ENCODE measurements at regions not wholly inside any gene's neighbourhood (a gene's known extent, or its start where the extent isn't known, plus 50 kb on each side); places are given as distances from the start of the nearest gene placed in this dataset.
"Not testable (repeated sequence)": the region's sequence is repeated elsewhere in the genome, so short reads cannot be mapped to it uniquely, and the experiment has no call there.

GRCh38 chr1:30462826-30463425 lies 260.5 kb downstream of the MATN1 start:
- H3K9me3 Mint-ChIP-seq: no peaks in the 10 kb centered on the region
- no peak overlapping the region for H3K27ac Mint-ChIP-seq
- no peaks in the 10 kb centered on the region for H3K27me3 Mint-ChIP-seq
- no peak for DNase-seq
- H3K4me3 Mint-ChIP-seq: no peak overlapping the region
- ChIA-PET POLR2A (no interaction called here), CTCF (interaction anchor here (1.0 kb wide), 1 partner anchor 15 kb away, joined by 4 read pairs; no protein-coding TSS in a partner anchor)
- H3K36me3 Mint-ChIP-seq (ENCODE audit: low read depth): no peaks in the 10 kb centered on the region
- H3K4me1 Mint-ChIP-seq: no peaks in the 10 kb centered on the region

DNA sequence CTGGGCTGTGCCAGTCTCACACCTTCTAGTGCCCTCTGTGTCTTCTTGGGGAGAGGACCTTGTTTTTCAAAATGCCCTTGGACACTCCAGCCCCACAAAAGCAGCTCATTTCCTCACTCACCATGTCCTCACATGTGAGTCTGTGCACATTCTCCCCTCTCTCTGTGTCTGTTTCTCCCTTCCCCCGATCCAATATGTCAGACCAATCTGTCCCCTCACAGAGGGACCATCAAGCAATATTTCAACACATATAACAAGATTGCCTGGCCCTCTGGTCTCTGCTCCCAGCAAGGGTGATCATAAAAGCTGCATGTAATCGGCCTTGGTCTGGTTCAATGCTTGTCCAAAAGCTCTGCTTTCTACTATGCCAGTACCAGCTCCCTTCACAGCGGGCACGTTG lies 261.2 kb downstream of the MATN1 start:
- Mint-ChIP-seq H3K4me1 (no peaks in the 10 kb centered on the region), H3K4me3 (no peak overlapping the region), H3K36me3 (ENCODE audit: low read depth) (no peaks in the 10 kb centered on the region), H3K27me3 (peaks cover 4% of the 10 kb centered on the region), H3K9me3 (no peaks in the 10 kb centered on the region), H3K27ac (no peak overlapping the region)
- POLR2A ChIA-PET: no interaction called here
- CTCF ChIA-PET: interaction anchor here (1.0 kb wide), 1 partner anchor 14 kb away, joined by 4 read pairs; no protein-coding TSS in a partner anchor
- DNase-seq: no peak

DNA sequence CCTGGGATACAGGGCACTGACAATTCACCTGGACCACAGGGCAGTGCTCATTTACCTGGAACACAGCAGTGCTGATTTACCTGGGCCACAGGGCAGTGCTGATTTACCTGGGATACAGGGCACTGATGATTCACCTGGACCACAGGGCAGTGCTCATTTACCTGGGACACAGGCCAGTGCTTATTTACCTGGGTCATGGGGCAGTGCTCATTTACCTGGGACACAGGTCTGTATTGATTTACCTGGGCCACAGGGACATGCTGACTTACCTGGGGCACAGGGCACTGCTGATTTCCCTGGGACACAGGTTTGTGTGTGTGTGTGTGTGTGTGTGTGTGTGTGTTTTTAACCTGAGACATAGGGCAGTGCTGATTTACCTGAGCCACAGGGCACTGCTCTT lies 261.7 kb downstream of the MATN1 start:
- Mint-ChIP-seq H3K36me3 (ENCODE audit: low read depth) (no peaks in the 10 kb centered on the region), H3K9me3 (no peaks in the 10 kb centered on the region), H3K4me1 (no peaks in the 10 kb centered on the region), H3K27ac (no peak overlapping the region), H3K27me3 (peaks cover 6% of the 10 kb centered on the region), H3K4me3 (no peak overlapping the region)
- ChIA-PET CTCF (no interaction called here), POLR2A (no interaction called here)
- DNase-seq: no peak

GRCh38 chr1:30460661-30461060 lies 262.7 kb downstream of the MATN1 start:
- Mint-ChIP-seq H3K27ac (no peak overlapping the region), H3K9me3 (no peaks in the 10 kb centered on the region), H3K4me1 (no peaks in the 10 kb centered on the region), H3K4me3 (no peak overlapping the region), H3K27me3 (peaks cover 10% of the 10 kb centered on the region), H3K36me3 (ENCODE audit: low read depth) (no peaks in the 10 kb centered on the region)
- ChIA-PET CTCF (no interaction called here), POLR2A (no interaction called here)
- no peak for DNase-seq

DNA sequence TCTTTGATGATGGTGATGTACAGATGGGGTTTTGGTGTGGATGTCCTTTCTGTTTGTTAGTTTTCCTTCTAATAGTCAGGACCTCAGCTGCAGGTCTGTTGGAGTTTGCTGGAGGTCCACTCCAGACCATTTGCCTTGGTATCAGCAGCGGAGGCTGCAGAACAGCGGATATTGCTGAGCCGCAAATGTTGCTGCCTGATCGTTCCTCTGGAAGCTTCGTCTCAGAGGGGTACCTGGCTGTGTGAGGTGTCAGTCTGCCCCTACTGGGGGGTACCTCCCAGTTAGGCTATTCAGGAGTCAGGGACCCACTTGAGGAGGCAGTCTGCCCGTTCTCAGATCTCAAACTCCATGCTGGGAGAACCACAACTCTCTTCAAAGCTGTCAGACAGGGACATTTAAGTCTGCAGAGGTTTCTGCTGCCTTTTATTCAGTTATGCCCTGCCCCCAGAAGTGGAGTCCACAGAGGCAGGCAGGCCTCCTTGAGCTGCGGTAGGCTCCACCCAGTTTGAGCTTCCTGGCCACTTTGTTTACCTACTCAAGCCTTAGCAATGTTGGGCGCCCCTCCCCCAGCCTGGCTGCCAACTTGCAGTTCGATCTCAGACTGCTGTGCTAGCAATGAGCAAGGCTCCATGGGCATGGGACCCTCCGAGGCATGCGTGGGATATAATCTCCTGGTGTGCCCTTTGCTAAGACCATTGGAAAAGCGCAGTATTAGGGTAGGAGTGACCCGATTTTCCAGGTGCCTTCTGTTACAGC lies 264.5 kb downstream of the MATN1 start:
- H3K4me3 Mint-ChIP-seq; DNase-seq; H3K27ac Mint-ChIP-seq; H3K36me3 Mint-ChIP-seq (ENCODE audit: low read depth); H3K9me3 Mint-ChIP-seq; POLR2A ChIA-PET; H3K4me1 Mint-ChIP-seq; CTCF ChIA-PET: not testable (repeated sequence)
- H3K27me3 Mint-ChIP-seq: peaks cover 10% of the 10 kb centered on the region

GRCh38 chr1:30452925-30453324 lies 270.5 kb downstream of the MATN1 start:
- CTCF ChIA-PET: no interaction called here
- no peak overlapping the region for H3K27ac Mint-ChIP-seq
- no peaks in the 10 kb centered on the region for H3K9me3 Mint-ChIP-seq
- H3K4me3 Mint-ChIP-seq: no peak overlapping the region
- peaks cover 10% of the 10 kb centered on the region for H3K27me3 Mint-ChIP-seq
- DNase-seq: no peak
- no peaks in the 10 kb centered on the region for H3K4me1 Mint-ChIP-seq
- no peaks in the 10 kb centered on the region for H3K36me3 Mint-ChIP-seq (ENCODE audit: low read depth)
- POLR2A ChIA-PET: no interaction called here

DNA sequence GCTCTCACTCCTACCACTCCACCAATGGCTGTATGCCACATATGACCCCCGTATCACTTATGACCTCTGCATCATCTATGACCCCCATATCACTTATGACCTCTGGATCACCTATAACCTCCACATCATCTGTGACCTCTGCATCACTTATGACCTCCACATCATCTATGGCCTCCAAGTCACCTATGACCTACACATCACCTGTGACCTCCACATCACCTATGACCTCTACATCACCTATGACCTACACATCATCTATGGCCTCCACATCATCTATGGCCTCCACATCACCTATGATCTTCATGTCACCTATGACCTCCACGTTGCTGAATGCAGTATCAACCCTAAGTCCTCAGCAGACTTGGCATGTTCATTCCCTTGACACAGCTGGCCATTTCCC lies 271.2 kb downstream of the MATN1 start:
- POLR2A ChIA-PET: no interaction called here
- no peak for DNase-seq
- CTCF ChIA-PET: no interaction called here
- H3K27me3 Mint-ChIP-seq: peaks cover 6% of the 10 kb centered on the region
- H3K27ac Mint-ChIP-seq: no peak overlapping the region
- H3K9me3 Mint-ChIP-seq: no peaks in the 10 kb centered on the region
- no peaks in the 10 kb centered on the region for H3K4me1 Mint-ChIP-seq
- no peaks in the 10 kb centered on the region for H3K36me3 Mint-ChIP-seq (ENCODE audit: low read depth)
- no peak overlapping the region for H3K4me3 Mint-ChIP-seq

GRCh38 chr1:30451532-30452125 lies 271.8 kb downstream of the MATN1 start:
- CTCF ChIA-PET: no interaction called here
- H3K4me3 Mint-ChIP-seq: no peak overlapping the region
- H3K27ac Mint-ChIP-seq: no peak overlapping the region
- H3K36me3 Mint-ChIP-seq (ENCODE audit: low read depth): no peaks in the 10 kb centered on the region
- POLR2A ChIA-PET: no interaction called here
- DNase-seq: no peak
- H3K4me1 Mint-ChIP-seq: no peaks in the 10 kb centered on the region
- no peaks in the 10 kb centered on the region for H3K9me3 Mint-ChIP-seq
- peaks cover 4% of the 10 kb centered on the region for H3K27me3 Mint-ChIP-seq

- ChIA-PET CTCF (no interaction called here), POLR2A (no interaction called here)
- H3K27ac Mint-ChIP-seq: no peak overlapping the region
These were observed 272.6 kb downstream of the MATN1 start for GRCh38 chr1:30450818-30451233.

GRCh38 chr1:30450148-30450817 lies 273.1 kb downstream of the MATN1 start:
- POLR2A ChIA-PET: no interaction called here
- Mint-ChIP-seq H3K27ac (no peak overlapping the region), H3K4me1 (no peaks in the 10 kb centered on the region), H3K4me3 (no peak overlapping the region), H3K36me3 (ENCODE audit: low read depth) (no peaks in the 10 kb centered on the region), H3K9me3 (no peaks in the 10 kb centered on the region), H3K27me3 (no peaks in the 10 kb centered on the region)
- no peak for DNase-seq
- CTCF ChIA-PET: interaction anchor here (0.6 kb wide), 1 partner anchor 17 kb away, joined by 3 read pairs; no protein-coding TSS in a partner anchor

More at GRCh38 chr1:30450818-30451233, 272.6 kb downstream of the MATN1 start:
- H3K4me1 Mint-ChIP-seq: no peaks in the 10 kb centered on the region
- no peaks in the 10 kb centered on the region for H3K9me3 Mint-ChIP-seq
- DNase-seq: no peak
- no peak overlapping the region for H3K4me3 Mint-ChIP-seq
- no peaks in the 10 kb centered on the region for H3K27me3 Mint-ChIP-seq
- no peaks in the 10 kb centered on the region for H3K36me3 Mint-ChIP-seq (ENCODE audit: low read depth)

DNA sequence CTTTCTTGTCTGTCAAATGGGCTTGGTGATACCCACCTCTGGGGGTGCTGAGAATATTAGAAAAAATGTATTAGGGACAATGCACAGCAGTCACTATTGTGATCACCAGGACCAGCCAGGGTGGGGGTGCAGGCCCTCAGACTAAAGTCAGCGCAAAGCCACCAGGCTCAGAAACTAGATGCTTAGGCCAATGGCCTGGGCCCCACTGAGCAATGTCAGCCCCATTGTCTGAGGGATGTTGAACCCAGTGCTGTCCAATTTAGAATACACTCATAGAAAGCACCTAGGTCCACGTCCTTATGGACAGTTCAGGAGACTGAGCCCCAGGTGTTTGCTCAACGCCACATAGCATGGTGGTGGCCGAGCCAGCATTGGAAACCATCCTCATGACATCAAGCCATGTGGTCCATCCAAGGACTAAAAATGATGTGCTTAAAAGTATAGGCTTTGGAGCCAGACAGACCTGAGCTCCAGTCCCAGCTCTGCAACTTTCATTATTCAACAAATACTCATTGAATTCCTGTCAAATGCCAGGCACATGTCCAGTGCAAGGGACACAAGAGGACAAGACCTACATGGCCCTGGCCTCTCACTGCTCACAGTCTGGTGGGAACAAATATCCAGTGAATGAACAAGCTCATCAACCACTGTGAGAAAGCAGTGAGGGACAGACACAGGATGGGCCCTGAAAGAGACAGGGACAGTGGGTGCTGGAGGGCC lies 273.8 kb downstream of the MATN1 start:
- no peaks in the 10 kb centered on the region for H3K9me3 Mint-ChIP-seq
- H3K4me3 Mint-ChIP-seq: no peak overlapping the region
- H3K36me3 Mint-ChIP-seq (ENCODE audit: low read depth): no peaks in the 10 kb centered on the region
- DNase-seq: no peak
- H3K27ac Mint-ChIP-seq: no peak overlapping the region
- no peaks in the 10 kb centered on the region for H3K27me3 Mint-ChIP-seq
- ChIA-PET POLR2A (no interaction called here), CTCF (interaction anchor here (0.6 kb wide), 1 partner anchor 17 kb away, joined by 3 read pairs; no protein-coding TSS in a partner anchor)
- H3K4me1 Mint-ChIP-seq: no peaks in the 10 kb centered on the region

DNA sequence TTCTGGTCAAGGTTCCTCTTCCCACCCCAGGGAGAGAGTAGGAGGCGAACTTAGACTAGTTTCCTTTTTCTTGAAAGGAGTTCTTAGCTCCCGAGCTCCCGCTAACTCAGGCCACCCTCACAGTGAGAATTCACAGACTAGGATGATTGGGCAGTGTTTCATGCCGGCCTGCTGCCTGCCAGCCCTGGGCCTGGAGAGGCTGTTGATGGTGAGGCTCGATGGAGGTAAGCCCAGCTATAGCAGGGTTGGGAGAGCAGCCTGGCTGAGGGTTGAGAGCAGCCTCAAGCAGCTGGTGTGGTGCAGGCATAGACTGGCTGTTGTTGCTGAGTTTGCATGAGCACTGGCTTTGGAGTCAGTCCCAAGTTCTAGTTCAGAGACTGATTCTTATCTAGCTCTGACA lies 274.4 kb downstream of the MATN1 start:
- no peak for DNase-seq
- Mint-ChIP-seq H3K4me1 (no peaks in the 10 kb centered on the region), H3K27me3 (no peaks in the 10 kb centered on the region), H3K4me3 (no peak overlapping the region), H3K27ac (no peak overlapping the region), H3K9me3 (peaks cover 2% of the 10 kb centered on the region), H3K36me3 (ENCODE audit: low read depth) (no peaks in the 10 kb centered on the region)
- CTCF ChIA-PET: interaction anchor here (1.3 kb wide), 1 partner anchor 14 kb away, joined by 4 read pairs; no protein-coding TSS in a partner anchor
- POLR2A ChIA-PET: no interaction called here

DNA sequence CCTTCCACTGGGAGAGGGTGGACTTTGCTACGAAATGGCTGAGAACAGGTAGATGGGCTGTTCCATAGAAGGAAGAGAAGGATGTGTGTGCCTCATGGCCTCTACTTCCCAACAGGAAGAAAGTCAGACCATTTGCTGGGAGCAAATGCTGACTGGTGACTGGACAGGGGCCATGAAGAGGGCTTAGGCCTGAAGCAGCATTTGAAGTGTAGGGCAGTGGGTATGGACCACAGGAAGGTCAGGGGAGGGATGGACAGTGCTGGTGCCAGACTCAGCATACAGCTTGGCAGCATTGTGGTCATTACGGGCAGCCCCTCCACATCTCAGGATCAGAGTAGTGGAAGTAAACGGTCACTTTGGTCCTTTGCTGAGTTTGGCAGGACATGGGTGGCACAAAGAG lies 275.7 kb downstream of the MATN1 start:
- Mint-ChIP-seq H3K9me3 (peaks cover 2% of the 10 kb centered on the region), H3K27ac (no peak overlapping the region), H3K36me3 (ENCODE audit: low read depth) (no peaks in the 10 kb centered on the region), H3K4me1 (no peaks in the 10 kb centered on the region), H3K4me3 (no peak overlapping the region), H3K27me3 (no peaks in the 10 kb centered on the region)
- ChIA-PET POLR2A (no interaction called here), CTCF (interaction anchor here (1.3 kb wide), 1 partner anchor 15 kb away, joined by 4 read pairs; no protein-coding TSS in a partner anchor)
- no peak for DNase-seq
